ENCODE measurements at regions not wholly inside any gene's neighbourhood (a gene's known extent, or its start where the extent isn't known, plus 50 kb on each side); places are given as distances from the start of the nearest gene placed in this dataset.

GRCh38 chr3:64859625-64860535, 172.1 kb upstream of the ADAMTS9 start:
- TF ChIP-seq POLR2A (IDR thresholded peaks at IDR 0.05) (no peak), CTCF (IDR thresholded peaks at IDR 0.05) (no peak)
- DNase-seq (ENCODE audit: low spot score in 2 of 2): no peak
- WGBS, 2 donors: 83% methylated on average over 6 of the region's 6 CpGs

GRCh38 chr3:64856977-64857516, 169.2 kb upstream of the ADAMTS9 start:
- TF ChIP-seq POLR2A (IDR thresholded peaks at IDR 0.05) (no peak), CTCF (IDR thresholded peaks at IDR 0.05) (no peak)

More at GRCh38 chr3:64859625-64860535, 172.1 kb upstream of the ADAMTS9 start:
- H3K4me3 ChIP-seq (ENCODE audit: low read depth, poor library complexity, severe bottlenecking): no peak overlapping the region
- intact Hi-C loops (cut with DNase I; ENCODE audit: low total_unique reads): no loop called here

GRCh38 chr3:64856106-64856505, 168.3 kb upstream of the ADAMTS9 start:
- no peak for DNase-seq (ENCODE audit: low spot score in 2 of 2)
- WGBS, 2 donors: 91 to 100% methylated on average over 1 of the region's 1 CpG
- intact Hi-C loops (cut with DNase I; ENCODE audit: low total_unique reads): no loop called here
- no peak overlapping the region for H3K4me3 ChIP-seq (ENCODE audit: low read depth, poor library complexity, severe bottlenecking)
- TF ChIP-seq CTCF (IDR thresholded peaks at IDR 0.05) (no peak), POLR2A (IDR thresholded peaks at IDR 0.05) (no peak)

More at GRCh38 chr3:64856977-64857516, 169.2 kb upstream of the ADAMTS9 start:
- WGBS, 2 donors: 71 to 81% methylated on average over 3 of the region's 3 CpGs
- intact Hi-C loops (cut with DNase I; ENCODE audit: low total_unique reads): no loop called here
- no peak for DNase-seq (ENCODE audit: low spot score in 2 of 2)
- H3K4me3 ChIP-seq (ENCODE audit: low read depth, poor library complexity, severe bottlenecking): no peak overlapping the region

GRCh38 chr3:64853456-64853855, 165.7 kb upstream of the ADAMTS9 start:
- no peak for DNase-seq (ENCODE audit: low spot score in 2 of 2)
- intact Hi-C loops (cut with DNase I; ENCODE audit: low total_unique reads): no loop called here
- 90 to 96% methylated on average over 2 of the region's 2 CpGs for WGBS, 2 donors
- no peak overlapping the region for H3K4me3 ChIP-seq (ENCODE audit: low read depth, poor library complexity, severe bottlenecking)
- TF ChIP-seq CTCF (IDR thresholded peaks at IDR 0.05): no peak
- TF ChIP-seq POLR2A (IDR thresholded peaks at IDR 0.05): no peak

GRCh38 chr3:64852738-64853137, 164.9 kb upstream of the ADAMTS9 start:
- DNase-seq (ENCODE audit: low spot score in 2 of 2): no peak
- intact Hi-C loops (cut with DNase I; ENCODE audit: low total_unique reads): no loop called here
- H3K4me3 ChIP-seq (ENCODE audit: low read depth, poor library complexity, severe bottlenecking): no peak overlapping the region
- WGBS, 2 donors: 69 to 86% methylated on average over 2 of the region's 2 CpGs
- TF ChIP-seq POLR2A (IDR thresholded peaks at IDR 0.05): no peak
- no peak for TF ChIP-seq CTCF (IDR thresholded peaks at IDR 0.05)
